IMR-90 (cell line): ENCODE measurements at regions not wholly inside any gene's neighbourhood (a gene's known extent, or its start where the extent isn't known, plus 50 kb on each side); places are given as distances from the start of the nearest gene placed in this dataset.

Source experiments
- ATAC-seq: fragments of 200-7000 bp; cut with Tn5 transposase; 2 replicates; pipeline ENCODE4 v1.9.1; 2020; ENCODE audit warnings: low read depth, mild to moderate bottlenecking, moderate library complexity
- BruUV-seq: library from RNA; stranded (reverse); fragments of 400-500 nt; replicated peaks from 2 replicates; lab custom pipeline; 2021; lab: Mats Ljungman, UMichigan
- CTCF ChIA-PET: fragments of 300-600 bp; formaldehyde crosslinking; extraction: SDS; loops from one replicate; lab custom pipeline; 2021; ENCODE audit warnings: antibody characterized with exemption; lab: Yijun Ruan, JAX
- POLR2A ChIA-PET: fragments of 300-600 bp; sonication (Branson Sonifier 250); formaldehyde crosslinking; loops from one replicate; lab custom pipeline; 2022; ENCODE audit warnings: antibody characterized with exemption; ENCODE audit not compliant: unreplicated experiment; lab: Charles Lee
- DNase-seq: peaks from one replicate; pipeline ENCODE4 v3.0.0; 2013
- H2AFZ ChIP-seq: replicated peaks from 2 replicates; pipeline ENCODE3; 2013; ENCODE audit warnings: low read length, mild to moderate bottlenecking; ENCODE audit not compliant: poor library complexity
- H2AK5ac ChIP-seq: 2 replicates; pipeline ENCODE4 v1.6.1; 2013; ENCODE audit warnings: low read depth, low read length, inconsistent platforms
- H2AK9ac ChIP-seq: replicated peaks from 2 replicates; pipeline ENCODE3; 2013; ENCODE audit warnings: mild to moderate bottlenecking, low read depth, low read length, moderate library complexity; ENCODE audit not compliant: poor library complexity
- H2BK120ac ChIP-seq: 2 replicates; pipeline ENCODE4 v1.6.1; 2013; ENCODE audit warnings: low read depth, low read length, inconsistent platforms
- H2BK15ac ChIP-seq: 3 replicates; pipeline ENCODE4 v1.6.1; 2013; ENCODE audit warnings: low read depth, low read length, inconsistent platforms
- H2BK20ac ChIP-seq: 2 replicates; pipeline ENCODE4 v1.6.1; 2013; ENCODE audit warnings: low read depth, mild to moderate bottlenecking, inconsistent platforms, low read length, moderate library complexity
- H2BK5ac ChIP-seq: 2 replicates; pipeline ENCODE4 v1.6.1; 2013; ENCODE audit warnings: mild to moderate bottlenecking, low read depth, low read length, inconsistent platforms; ENCODE audit not compliant: poor library complexity, severe bottlenecking
- H3K14ac ChIP-seq: replicated peaks from 2 replicates; pipeline ENCODE4 v1.6.1; 2013; ENCODE audit warnings: low read depth, low read length, inconsistent platforms
- H3K18ac ChIP-seq: 2 replicates; pipeline ENCODE4 v1.6.1; 2013; ENCODE audit warnings: low read depth, low read length, control low read depth
- H3K23ac ChIP-seq: 2 replicates; pipeline ENCODE4 v1.6.1; 2013; ENCODE audit warnings: low read depth, low read length, inconsistent platforms
- H3K27ac ChIP-seq: 2 replicates; pipeline ENCODE4 v1.5.1; 2013; ENCODE audit warnings: mild to moderate bottlenecking, control low read depth, low read length; ENCODE audit not compliant: insufficient read depth
- H3K27me3 ChIP-seq: 2 replicates; pipeline ENCODE4 v1.6.1; 2013; ENCODE audit warnings: low read length; ENCODE audit not compliant: control insufficient read depth, insufficient read depth
- H3K36me3 ChIP-seq: 2 replicates; pipeline ENCODE4 v1.6.1; 2013; ENCODE audit warnings: low read length, mixed read lengths; ENCODE audit not compliant: control insufficient read depth, insufficient read depth
- H3K4ac ChIP-seq: 2 replicates; pipeline ENCODE4 v1.6.1; 2013; ENCODE audit warnings: low read depth, low read length, inconsistent platforms
- H3K4me1 ChIP-seq: 2 replicates; pipeline ENCODE4 v1.6.1; 2013; ENCODE audit warnings: low read length, mixed read lengths; ENCODE audit not compliant: control insufficient read depth, insufficient read depth
- H3K4me2 ChIP-seq: 2 replicates; pipeline ENCODE4 v1.6.1; 2013; ENCODE audit warnings: low read depth, mild to moderate bottlenecking, control low read depth, low read length, moderate library complexity
- H3K4me3 ChIP-seq: 2 replicates; pipeline ENCODE4 v1.5.1; 2013; ENCODE audit warnings: low read depth, mild to moderate bottlenecking, control low read depth, low read length, moderate library complexity; ENCODE audit not compliant: insufficient read depth
- H3K56ac ChIP-seq: 2 replicates; pipeline ENCODE4 v1.6.1; 2013; ENCODE audit warnings: low read length, inconsistent platforms; ENCODE audit not compliant: insufficient read depth; ENCODE audit errors: extremely low read depth
- H3K79me1 ChIP-seq, 2 experiments: 2 replicates each; pipeline ENCODE4 v1.6.1; 2013; ENCODE audit warnings: low read length in 2 of 2, inconsistent platforms in 1 of 2, low read depth in 1 of 2
- H3K9ac ChIP-seq: 2 replicates; pipeline ENCODE4 v1.6.1; 2013; ENCODE audit warnings: low read depth, low read length, control low read depth
- H3K9me1 ChIP-seq: 2 replicates; pipeline ENCODE4 v1.6.1; 2013; ENCODE audit warnings: low read length, inconsistent platforms; ENCODE audit not compliant: insufficient read depth
- H3K9me3 ChIP-seq: 2 replicates; pipeline ENCODE4 v1.6.1; 2013; ENCODE audit warnings: low read length; ENCODE audit not compliant: control insufficient read depth, insufficient read depth
- H4K20me1 ChIP-seq: 2 replicates; pipeline ENCODE4 v1.6.1; 2013; ENCODE audit warnings: low read length, inconsistent platforms; ENCODE audit not compliant: insufficient read depth
- H4K5ac ChIP-seq: 2 replicates; pipeline ENCODE4 v1.6.1; 2013; ENCODE audit warnings: mild to moderate bottlenecking, low read depth, low read length, control low read depth
- H4K8ac ChIP-seq, 2 experiments: 2 replicates each; pipeline ENCODE4 v1.6.1; 2013; ENCODE audit warnings: low read depth in 2 of 2, low read length in 2 of 2, control low read depth in 1 of 2, inconsistent platforms in 1 of 2
- H4K91ac ChIP-seq: 2 replicates; pipeline ENCODE4 v1.6.1; 2013; ENCODE audit warnings: low read depth, low read length, inconsistent platforms; ENCODE audit not compliant: insufficient read depth
- BHLHE40 ChIP-seq: fragments of 150-350 bp; IDR thresholded peaks from 2 replicates; pipeline ENCODE4 v1.6.1; 2016; ENCODE audit warnings: mild to moderate bottlenecking, low read depth, low read length
- CEBPB ChIP-seq: IDR thresholded peaks from 2 replicates; pipeline ENCODE4 v1.6.1; 2012; ENCODE audit warnings: low read depth, low read length, improper control_type of control experiment
- CHD1 ChIP-seq: IDR thresholded peaks from 2 replicates; pipeline ENCODE4 v1.6.1; 2012; ENCODE audit warnings: low read depth, low read length, improper control_type of control experiment
- CTCF ChIP-seq: conservative IDR thresholded peaks from 2 replicates; pipeline ENCODE4 v1.5.1; 2012; ENCODE audit warnings: mild to moderate bottlenecking, low read depth, low read length, improper control_type of control experiment
- ELK1 ChIP-seq: fragments of 150-350 bp; IDR thresholded peaks from 2 replicates; pipeline ENCODE4 v1.6.1; 2016; ENCODE audit warnings: low read depth, mild to moderate bottlenecking, low read length, moderate library complexity, borderline replicate concordance
- FOS ChIP-seq: fragments of 150-350 bp; IDR thresholded peaks from 2 replicates; pipeline ENCODE4 v1.6.1; 2016; ENCODE audit warnings: low read depth, low read length
- MAFK ChIP-seq: IDR thresholded peaks from 2 replicates; pipeline ENCODE4 v1.6.1; 2012; ENCODE audit warnings: low read depth, low read length, improper control_type of control experiment
- MAZ ChIP-seq: IDR thresholded peaks from 2 replicates; pipeline ENCODE4 v1.6.1; 2012; ENCODE audit warnings: low read depth, mild to moderate bottlenecking, low read length, improper control_type of control experiment, moderate library complexity, borderline replicate concordance
- MXI1 ChIP-seq: IDR thresholded peaks from 2 replicates; pipeline ENCODE4 v1.6.1; 2012; ENCODE audit warnings: low read depth, mild to moderate bottlenecking, low read length, moderate library complexity, borderline replicate concordance
- NFE2L2 ChIP-seq: fragments of 150-350 bp; IDR thresholded peaks from 2 replicates; pipeline ENCODE4 v1.6.1; 2016; ENCODE audit warnings: low read depth, mild to moderate bottlenecking, low read length
- POLR2A ChIP-seq: IDR thresholded peaks from 2 replicates; pipeline ENCODE4 v1.6.1; 2012; ENCODE audit warnings: mild to moderate bottlenecking, low read depth, low read length
- RAD21 ChIP-seq: IDR thresholded peaks from 2 replicates; pipeline ENCODE4 v1.6.1; 2012; ENCODE audit warnings: low read length, improper control_type of control experiment
- RCOR1 ChIP-seq: IDR thresholded peaks from 2 replicates; pipeline ENCODE4 v1.6.1; 2012; ENCODE audit warnings: mild to moderate bottlenecking, low read length, improper control_type of control experiment; ENCODE audit not compliant: insufficient replicate concordance
- RFX5 ChIP-seq: IDR thresholded peaks from 2 replicates; pipeline ENCODE4 v1.8.0; 2012; ENCODE audit warnings: low read depth, mild to moderate bottlenecking, low read length, moderate library complexity
- SMC3 ChIP-seq: fragments of 150-350 bp; IDR thresholded peaks from 2 replicates; pipeline ENCODE4 v1.6.1; 2016; ENCODE audit warnings: low read depth, mild to moderate bottlenecking, antibody characterized with exemption, low read length, moderate library complexity
- USF2 ChIP-seq: fragments of 150-350 bp; IDR thresholded peaks from 2 replicates; pipeline ENCODE4 v1.6.1; 2017; ENCODE audit warnings: mild to moderate bottlenecking, antibody characterized with exemption, low read length, low read depth
- WGBS, 2 experiments: methylation state at CpG; one replicate each; pipeline versions ENCODE4 v1.1.5 to v1.1.7; 2013; ENCODE audit warnings: missing lambda C conversion rate in 2 of 2; ENCODE audit not compliant: insufficient read length in 1 of 2; ENCODE audit errors: extremely low coverage in 2 of 2; 5-methylcytosine and 5-hydroxymethylcytosine counted together
- dilution Hi-C: fragments of 300-500 bp; cut with HindIII; formaldehyde crosslinking; loops from one replicate; pipeline ENCODE4 v1.14.3; 2018; ENCODE audit warnings: low sequenced_read_pairs; ENCODE audit not compliant: unreplicated experiment
- in situ Hi-C: fragments of 300-500 bp; cut with MboI; formaldehyde crosslinking; loops from 3 replicates; pipeline ENCODE4 v1.14.3; 2019; ENCODE audit warnings: low sequenced_read_pairs, inconsistent platforms, mixed read lengths
- intact Hi-C: fragments of 100-400 bp; cut with micrococcal nuclease; formaldehyde crosslinking; loops from 2 replicates; pipeline ENCODE4 v1.10.0; 2022

GRCh38 chr12:30863839-30864238 lies 62.7 kb upstream of the TSPAN11 start:
- WGBS, 2 experiments, result no CpG with 5 or more reads among the region's 2 CpGs
- CTCF ChIA-PET, result no interaction called here

More at GRCh38 chr12:30863839-30864238, 62.7 kb upstream of the TSPAN11 start:
- H3K14ac ChIP-seq, result no peak overlapping the region
- no peak overlapping the region for H2AFZ ChIP-seq
- intact Hi-C loops, result no loop called here
- no peak for TF ChIP-seq MXI1
- TF ChIP-seq ELK1, result no peak
- TF ChIP-seq USF2, result no peak
- TF ChIP-seq SMC3, result no peak
- no peak for TF ChIP-seq POLR2A
- TF ChIP-seq RCOR1, result no peak
- no peak for TF ChIP-seq RFX5
- no peak for TF ChIP-seq MAFK
- TF ChIP-seq MAZ, result no peak
- no peak for TF ChIP-seq CTCF
- TF ChIP-seq FOS, result no peak
- TF ChIP-seq NFE2L2, result no peak
- no peak for TF ChIP-seq BHLHE40
- TF ChIP-seq CHD1, result no peak
- no peak for TF ChIP-seq CEBPB
- TF ChIP-seq RAD21, result no peak
- H3K56ac ChIP-seq, result no peak overlapping the region
- no peaks in the 10 kb centered on the region for H4K20me1 ChIP-seq
- peaks cover 3% of the 10 kb centered on the region; the same call in 1 of the 2 replicates for H3K27me3 ChIP-seq
- dilution Hi-C loops, result no loop called here
- no peaks in the 10 kb centered on the region for H3K9me3 ChIP-seq
- H3K36me3 ChIP-seq, result no peaks in the 10 kb centered on the region
- H2BK15ac ChIP-seq, result no peak overlapping the region
- no peak overlapping the region for H4K91ac ChIP-seq
- no peak overlapping the region for H3K4me2 ChIP-seq
- H4K5ac ChIP-seq, result no peak overlapping the region
- no peaks in the 10 kb centered on the region for H3K9me1 ChIP-seq
- H2AK5ac ChIP-seq, result no peak overlapping the region
- H3K18ac ChIP-seq, result no peak overlapping the region
- H3K9ac ChIP-seq, result no peak overlapping the region
- no peaks in the 10 kb centered on the region for H3K79me1 ChIP-seq
- H3K27ac ChIP-seq, result no peak overlapping the region
- H2AK9ac ChIP-seq, result no peak overlapping the region
- H3K4me3 ChIP-seq, result no peak overlapping the region
- POLR2A ChIA-PET, result no interaction called here
- in situ Hi-C loops, result no loop called here
- BruUV-seq, result no TSS peak
- H3K4ac ChIP-seq, result no peak overlapping the region
- no peaks in the 10 kb centered on the region for H3K4me1 ChIP-seq
- DNase-seq, result no peak
- H3K23ac ChIP-seq, result no peak overlapping the region
- H2BK5ac ChIP-seq, result no peak overlapping the region
- H2BK20ac ChIP-seq, result no peak overlapping the region
- H2BK120ac ChIP-seq, result no peak overlapping the region
- H4K8ac ChIP-seq, result no peak overlapping the region
- no peak for ATAC-seq
